Ishikawa (cell line): ENCODE measurements at regions not wholly inside any gene's neighbourhood (a gene's known extent, or its start where the extent isn't known, plus 50 kb on each side); places are given as distances from the start of the nearest gene placed in this dataset.

Experiments
- CEBPB ChIP-seq: IDR thresholded peaks from 2 replicates; pipeline ENCODE4 v1.6.1; 2012
- CREB1 ChIP-seq: IDR thresholded peaks from 2 replicates; pipeline ENCODE4 v1.6.1; 2012; ENCODE audit warnings: low read depth
- EGR1 ChIP-seq: IDR thresholded peaks from 2 replicates; pipeline ENCODE4 v1.6.1; 2012
- EP300 ChIP-seq: IDR thresholded peaks from 2 replicates; pipeline ENCODE4 v1.6.1; 2012; ENCODE audit warnings: borderline replicate concordance
- FOXM1 ChIP-seq: IDR thresholded peaks from 2 replicates; pipeline ENCODE4 v1.6.1; 2012; ENCODE audit warnings: low read depth, borderline replicate concordance
- NFIC ChIP-seq: IDR thresholded peaks from 2 replicates; pipeline ENCODE4 v1.6.1; 2012
- RAD21 ChIP-seq: IDR thresholded peaks from 2 replicates; pipeline ENCODE4 v1.6.1; 2012; ENCODE audit warnings: low read depth
- TAF1 ChIP-seq: IDR thresholded peaks from 2 replicates; pipeline ENCODE4 v1.6.1; 2012; ENCODE audit warnings: low read depth, mild to moderate bottlenecking
- TCF12 ChIP-seq: IDR thresholded peaks from 2 replicates; pipeline ENCODE4 v1.6.1; 2012; ENCODE audit warnings: low read depth
- TEAD4 ChIP-seq: IDR thresholded peaks from 2 replicates; pipeline ENCODE4 v1.6.1; 2012
- YY1 ChIP-seq: IDR thresholded peaks from 2 replicates; pipeline ENCODE4 v1.6.1; 2012; ENCODE audit warnings: low read depth
- ZBTB7A ChIP-seq: IDR thresholded peaks from 2 replicates; pipeline ENCODE4 v1.6.1; 2012; ENCODE audit warnings: low read depth
- TF ChIP-seq, protein P1 (sequence below): IDR thresholded peaks from 2 replicates; pipeline ENCODE4 v1.6.1; 2012
- TF ChIP-seq, protein P2 (sequence below): IDR thresholded peaks from 2 replicates; pipeline ENCODE4 v1.6.1; 2012
- TF ChIP-seq, protein P3 (sequence below): IDR thresholded peaks from 2 replicates; pipeline ENCODE4 v1.6.1; 2012; ENCODE audit warnings: low read depth, mild to moderate bottlenecking

DNA sequence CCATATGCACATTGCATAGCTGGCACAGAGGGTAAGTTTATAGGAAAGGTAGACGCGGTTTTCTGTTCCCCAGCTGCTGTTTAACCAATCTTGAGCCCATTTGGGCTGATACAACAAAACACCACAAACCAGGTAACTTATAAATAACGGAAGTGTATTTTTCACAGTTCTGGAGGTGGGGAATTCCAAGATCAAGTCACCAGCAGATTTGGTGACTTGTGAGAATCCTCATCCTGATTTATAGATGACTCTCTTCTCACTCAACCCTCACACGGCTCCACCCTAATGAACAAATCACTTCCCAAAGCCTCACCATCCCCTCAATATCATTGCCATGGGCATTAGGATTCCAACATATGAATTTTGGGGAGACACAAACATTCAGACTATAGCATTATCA is 694.4 kb upstream of the NR2F2 start:
- TF ChIP-seq CREB1, result no peak
- no peak for TF ChIP-seq FOXM1
- TF ChIP-seq, protein P1, sequence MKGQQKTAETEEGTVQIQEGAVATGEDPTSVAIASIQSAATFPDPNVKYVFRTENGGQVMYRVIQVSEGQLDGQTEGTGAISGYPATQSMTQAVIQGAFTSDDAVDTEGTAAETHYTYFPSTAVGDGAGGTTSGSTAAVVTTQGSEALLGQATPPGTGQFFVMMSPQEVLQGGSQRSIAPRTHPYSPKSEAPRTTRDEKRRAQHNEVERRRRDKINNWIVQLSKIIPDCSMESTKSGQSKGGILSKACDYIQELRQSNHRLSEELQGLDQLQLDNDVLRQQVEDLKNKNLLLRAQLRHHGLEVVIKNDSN, result no peak
- TF ChIP-seq, protein P2, sequence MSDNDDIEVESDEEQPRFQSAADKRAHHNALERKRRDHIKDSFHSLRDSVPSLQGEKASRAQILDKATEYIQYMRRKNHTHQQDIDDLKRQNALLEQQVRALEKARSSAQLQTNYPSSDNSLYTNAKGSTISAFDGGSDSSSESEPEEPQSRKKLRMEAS, result no peak
- no peak for TF ChIP-seq NFIC
- TF ChIP-seq CEBPB, result no peak

DNA sequence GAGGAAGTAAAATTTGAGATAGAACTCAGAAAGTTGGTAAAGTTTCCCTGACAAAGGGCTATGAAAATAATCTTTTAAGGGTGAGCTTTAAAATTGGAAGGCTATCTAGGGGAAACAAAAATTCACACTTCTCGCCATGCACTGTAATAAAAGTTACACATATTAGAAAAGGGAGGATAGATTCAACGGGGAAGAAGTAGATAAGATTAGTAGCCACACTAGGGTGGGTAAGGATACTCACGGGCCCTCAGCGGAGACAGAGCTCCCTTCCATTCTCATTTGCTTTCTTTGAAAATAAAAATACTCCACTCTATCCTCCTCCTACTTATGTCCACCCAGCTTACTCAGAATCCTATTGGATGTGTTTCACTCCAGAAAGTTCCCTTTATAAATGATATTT is 691.3 kb upstream of the NR2F2 start:
- no peak for TF ChIP-seq RAD21
- TF ChIP-seq EGR1, result no peak
- TF ChIP-seq, protein P1, result no peak
- TF ChIP-seq NFIC, result no peak
- no peak for TF ChIP-seq ZBTB7A
- no peak for TF ChIP-seq TEAD4
- no peak for TF ChIP-seq YY1
- TF ChIP-seq TCF12, result no peak
- TF ChIP-seq CEBPB, result no peak
- TF ChIP-seq, protein P2, result no peak
- TF ChIP-seq FOXM1, result no peak
- no peak for TF ChIP-seq CREB1
- TF ChIP-seq EP300, result no peak
- TF ChIP-seq, protein P3, sequence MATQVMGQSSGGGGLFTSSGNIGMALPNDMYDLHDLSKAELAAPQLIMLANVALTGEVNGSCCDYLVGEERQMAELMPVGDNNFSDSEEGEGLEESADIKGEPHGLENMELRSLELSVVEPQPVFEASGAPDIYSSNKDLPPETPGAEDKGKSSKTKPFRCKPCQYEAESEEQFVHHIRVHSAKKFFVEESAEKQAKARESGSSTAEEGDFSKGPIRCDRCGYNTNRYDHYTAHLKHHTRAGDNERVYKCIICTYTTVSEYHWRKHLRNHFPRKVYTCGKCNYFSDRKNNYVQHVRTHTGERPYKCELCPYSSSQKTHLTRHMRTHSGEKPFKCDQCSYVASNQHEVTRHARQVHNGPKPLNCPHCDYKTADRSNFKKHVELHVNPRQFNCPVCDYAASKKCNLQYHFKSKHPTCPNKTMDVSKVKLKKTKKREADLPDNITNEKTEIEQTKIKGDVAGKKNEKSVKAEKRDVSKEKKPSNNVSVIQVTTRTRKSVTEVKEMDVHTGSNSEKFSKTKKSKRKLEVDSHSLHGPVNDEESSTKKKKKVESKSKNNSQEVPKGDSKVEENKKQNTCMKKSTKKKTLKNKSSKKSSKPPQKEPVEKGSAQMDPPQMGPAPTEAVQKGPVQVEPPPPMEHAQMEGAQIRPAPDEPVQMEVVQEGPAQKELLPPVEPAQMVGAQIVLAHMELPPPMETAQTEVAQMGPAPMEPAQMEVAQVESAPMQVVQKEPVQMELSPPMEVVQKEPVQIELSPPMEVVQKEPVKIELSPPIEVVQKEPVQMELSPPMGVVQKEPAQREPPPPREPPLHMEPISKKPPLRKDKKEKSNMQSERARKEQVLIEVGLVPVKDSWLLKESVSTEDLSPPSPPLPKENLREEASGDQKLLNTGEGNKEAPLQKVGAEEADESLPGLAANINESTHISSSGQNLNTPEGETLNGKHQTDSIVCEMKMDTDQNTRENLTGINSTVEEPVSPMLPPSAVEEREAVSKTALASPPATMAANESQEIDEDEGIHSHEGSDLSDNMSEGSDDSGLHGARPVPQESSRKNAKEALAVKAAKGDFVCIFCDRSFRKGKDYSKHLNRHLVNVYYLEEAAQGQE, result no peak
- TF ChIP-seq TAF1, result no peak

DNA sequence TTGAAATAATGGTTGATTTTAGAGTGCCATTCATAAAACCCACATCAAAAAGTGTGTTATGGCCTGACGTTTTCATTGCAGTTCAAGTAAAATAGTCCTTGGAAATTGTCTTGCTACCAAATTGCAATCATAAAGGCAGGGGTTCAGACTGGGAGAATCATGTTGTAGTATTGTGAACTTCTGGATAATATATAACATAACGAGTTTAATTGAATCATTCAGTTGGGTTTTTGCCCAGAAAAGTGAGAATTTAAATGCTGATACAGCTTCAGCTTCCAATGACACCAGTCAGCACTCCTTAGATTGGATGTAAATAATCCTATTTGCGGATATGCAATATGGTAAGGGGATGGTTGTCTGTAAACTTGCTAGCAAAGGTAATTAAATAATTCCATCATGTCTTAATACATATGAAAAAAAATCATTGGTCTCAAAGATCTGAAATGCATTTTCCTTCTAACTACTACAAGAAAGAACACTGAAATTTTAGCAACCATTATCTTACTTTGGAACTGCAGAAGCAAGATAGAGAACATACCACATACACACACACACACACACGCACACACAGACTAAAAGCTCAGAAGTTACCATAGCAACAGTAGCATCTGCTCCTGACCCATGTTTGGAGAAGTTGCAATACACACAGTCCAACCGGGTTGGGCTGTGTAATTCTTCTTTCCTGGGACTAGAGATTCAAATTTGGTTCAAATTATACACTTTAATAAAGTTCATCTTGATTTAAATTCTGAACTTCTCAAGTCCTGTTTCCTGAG is 686.2 kb upstream of the NR2F2 start:
- TF ChIP-seq CEBPB, result no peak
- TF ChIP-seq NFIC, result no peak
- TF ChIP-seq, protein P3, result no peak
- no peak for TF ChIP-seq RAD21
- TF ChIP-seq CREB1, result no peak
- TF ChIP-seq, protein P2, result no peak
- TF ChIP-seq TEAD4, result no peak
- TF ChIP-seq TCF12, result no peak
- TF ChIP-seq EP300, result no peak
- TF ChIP-seq, protein P1, result no peak
- TF ChIP-seq FOXM1, result no peak
- TF ChIP-seq EGR1, result no peak
- TF ChIP-seq ZBTB7A, result no peak
- TF ChIP-seq TAF1, result no peak

DNA sequence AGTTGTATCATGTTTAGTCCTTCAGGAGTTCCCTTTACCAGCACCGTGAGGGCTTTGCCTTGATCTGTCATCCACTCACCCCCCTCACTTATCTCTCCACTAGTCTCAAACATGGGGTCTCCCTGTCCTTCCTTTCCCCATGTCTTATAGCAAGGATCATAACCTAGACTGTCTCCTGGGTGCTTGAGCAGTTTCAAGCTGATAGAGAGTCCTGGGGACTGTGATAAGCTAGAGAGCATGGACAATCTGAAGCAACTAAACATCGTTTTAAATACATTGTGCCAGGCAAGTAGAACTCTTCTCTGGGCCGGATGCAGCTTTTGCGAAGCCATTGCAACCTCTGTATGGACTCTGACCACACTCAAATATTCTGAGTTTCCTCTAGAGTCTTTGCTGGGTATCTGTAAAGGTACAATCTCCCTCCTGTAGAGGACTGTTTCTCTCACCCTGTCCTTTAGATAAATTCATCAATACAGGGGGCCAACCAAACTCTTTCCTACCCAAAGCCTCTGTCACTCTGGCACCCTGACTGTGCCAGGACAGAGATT is 684.6 kb upstream of the NR2F2 start:
- TF ChIP-seq RAD21 (no peak), EP300 (no peak), NFIC (no peak), CEBPB (no peak), FOXM1 (no peak), YY1 (no peak), TEAD4 (no peak), EGR1 (no peak), TCF12 (no peak)
- TF ChIP-seq, protein P3, result no peak
